ENCODE measurements at regions not wholly inside any gene's neighbourhood (a gene's known extent, or its start where the extent isn't known, plus 50 kb on each side); places are given as distances from the start of the nearest gene placed in this dataset.

GRCh38 chr5:77842243-77842642 lies 66.1 kb upstream of the TBCA start:
- ATAC-seq: no peak
- no peak overlapping the region for H3K27ac ChIP-seq (ENCODE audit: low read length)
- WGBS: 93% methylated on average over 2 of the region's 2 CpGs
- H3K4me3 ChIP-seq (ENCODE audit: low read length): no peak overlapping the region
- H3K4me1 ChIP-seq (ENCODE audit: control insufficient read depth, insufficient read depth, low read length): no peaks in the 10 kb centered on the region
- no peaks in the 10 kb centered on the region for H3K27me3 ChIP-seq (ENCODE audit: control insufficient read depth, insufficient read depth)
- H3K9me3 ChIP-seq (ENCODE audit: control insufficient read depth, low read length): no peaks in the 10 kb centered on the region
- DNase-seq: no peak
- intact Hi-C loops (cut with DNase I): no loop called here

- H3K4me1 ChIP-seq (ENCODE audit: control insufficient read depth, insufficient read depth, low read length): no peaks in the 10 kb centered on the region
- H3K9me3 ChIP-seq (ENCODE audit: control insufficient read depth, low read length): no peaks in the 10 kb centered on the region
- H3K4me3 ChIP-seq (ENCODE audit: low read length): no peak overlapping the region
- 83% methylated on average over 2 of the region's 2 CpGs for WGBS
- intact Hi-C loops (cut with DNase I): no loop called here
- H3K27me3 ChIP-seq (ENCODE audit: control insufficient read depth, insufficient read depth): no peaks in the 10 kb centered on the region
- ATAC-seq (no peak), DNase-seq (no peak)
- no peak overlapping the region for H3K27ac ChIP-seq (ENCODE audit: low read length)
Measured at GRCh38 chr5:77841616-77842015, 65.5 kb upstream of the TBCA start.

GRCh38 chr5:77840930-77841329 lies 64.8 kb upstream of the TBCA start:
- intact Hi-C loops (cut with DNase I): no loop called here
- Histone ChIP-seq H3K4me1 (ENCODE audit: control insufficient read depth, insufficient read depth, low read length) (no peaks in the 10 kb centered on the region), H3K27ac (ENCODE audit: low read length) (no peak overlapping the region), H3K9me3 (ENCODE audit: control insufficient read depth, low read length) (no peaks in the 10 kb centered on the region), H3K4me3 (ENCODE audit: low read length) (no peak overlapping the region), H3K27me3 (ENCODE audit: control insufficient read depth, insufficient read depth) (no peaks in the 10 kb centered on the region)
- ATAC-seq (no peak), DNase-seq (no peak)
- 90% methylated on average over 6 of the region's 6 CpGs for WGBS

- intact Hi-C loops (cut with DNase I): no loop called here
- Histone ChIP-seq H3K27ac (ENCODE audit: low read length) (no peak overlapping the region), H3K9me3 (ENCODE audit: control insufficient read depth, low read length) (no peaks in the 10 kb centered on the region)
Measured at GRCh38 chr5:77839691-77840090, 63.6 kb upstream of the TBCA start.

GRCh38 chr5:77832938-77833337 lies 56.8 kb upstream of the TBCA start:
- WGBS: 64% methylated on average over 3 of the region's 3 CpGs
- peaks cover 3% of the 10 kb centered on the region for H3K27me3 ChIP-seq (ENCODE audit: control insufficient read depth, insufficient read depth)
- no peak for ATAC-seq

More at GRCh38 chr5:77839691-77840090, 63.6 kb upstream of the TBCA start:
- ATAC-seq: no peak
- Histone ChIP-seq H3K4me1 (ENCODE audit: control insufficient read depth, insufficient read depth, low read length) (no peaks in the 10 kb centered on the region), H3K4me3 (ENCODE audit: low read length) (no peak overlapping the region), H3K27me3 (ENCODE audit: control insufficient read depth, insufficient read depth) (no peaks in the 10 kb centered on the region)
- no peak for DNase-seq
- 85% methylated on average over 3 of the region's 3 CpGs for whole genome bisulfite sequencing

GRCh38 chr5:77832166-77832770 lies 56.1 kb upstream of the TBCA start:
- ATAC-seq (no peak), DNase-seq (no peak)
- Histone ChIP-seq H3K4me3 (ENCODE audit: low read length) (no peak overlapping the region), H3K27me3 (ENCODE audit: control insufficient read depth, insufficient read depth) (peaks cover 3% of the 10 kb centered on the region), H3K9me3 (ENCODE audit: control insufficient read depth, low read length) (no peaks in the 10 kb centered on the region), H3K4me1 (ENCODE audit: control insufficient read depth, insufficient read depth, low read length) (no peaks in the 10 kb centered on the region), H3K27ac (ENCODE audit: low read length) (no peak overlapping the region)
- WGBS: 81% methylated on average over 5 of the region's 5 CpGs
- intact Hi-C loops (cut with DNase I): no loop called here

More at GRCh38 chr5:77832938-77833337, 56.8 kb upstream of the TBCA start:
- no peak for DNase-seq
- no peaks in the 10 kb centered on the region for H3K9me3 ChIP-seq (ENCODE audit: control insufficient read depth, low read length)
- H3K4me3 ChIP-seq (ENCODE audit: low read length): no peak overlapping the region
- no peak overlapping the region for H3K27ac ChIP-seq (ENCODE audit: low read length)
- no peaks in the 10 kb centered on the region for H3K4me1 ChIP-seq (ENCODE audit: control insufficient read depth, insufficient read depth, low read length)
- intact Hi-C loops (cut with DNase I): no loop called here

- H3K9me3 ChIP-seq (ENCODE audit: control insufficient read depth, low read length): no peaks in the 10 kb centered on the region
- 85% methylated on average over 3 of the region's 3 CpGs for WGBS
- ATAC-seq (no peak), DNase-seq (no peak)
- no peak overlapping the region for H3K27ac ChIP-seq (ENCODE audit: low read length)
- intact Hi-C loops (cut with DNase I): no loop called here
- peaks cover 3% of the 10 kb centered on the region for H3K27me3 ChIP-seq (ENCODE audit: control insufficient read depth, insufficient read depth)
- no peak overlapping the region for H3K4me3 ChIP-seq (ENCODE audit: low read length)
- H3K4me1 ChIP-seq (ENCODE audit: control insufficient read depth, insufficient read depth, low read length): no peaks in the 10 kb centered on the region
Measured at GRCh38 chr5:77828445-77828844, 52.3 kb upstream of the TBCA start.
